ENCODE measurements at regions not wholly inside any gene's neighbourhood (a gene's known extent, or its start where the extent isn't known, plus 50 kb on each side); places are given as distances from the start of the nearest gene placed in this dataset.

DNA sequence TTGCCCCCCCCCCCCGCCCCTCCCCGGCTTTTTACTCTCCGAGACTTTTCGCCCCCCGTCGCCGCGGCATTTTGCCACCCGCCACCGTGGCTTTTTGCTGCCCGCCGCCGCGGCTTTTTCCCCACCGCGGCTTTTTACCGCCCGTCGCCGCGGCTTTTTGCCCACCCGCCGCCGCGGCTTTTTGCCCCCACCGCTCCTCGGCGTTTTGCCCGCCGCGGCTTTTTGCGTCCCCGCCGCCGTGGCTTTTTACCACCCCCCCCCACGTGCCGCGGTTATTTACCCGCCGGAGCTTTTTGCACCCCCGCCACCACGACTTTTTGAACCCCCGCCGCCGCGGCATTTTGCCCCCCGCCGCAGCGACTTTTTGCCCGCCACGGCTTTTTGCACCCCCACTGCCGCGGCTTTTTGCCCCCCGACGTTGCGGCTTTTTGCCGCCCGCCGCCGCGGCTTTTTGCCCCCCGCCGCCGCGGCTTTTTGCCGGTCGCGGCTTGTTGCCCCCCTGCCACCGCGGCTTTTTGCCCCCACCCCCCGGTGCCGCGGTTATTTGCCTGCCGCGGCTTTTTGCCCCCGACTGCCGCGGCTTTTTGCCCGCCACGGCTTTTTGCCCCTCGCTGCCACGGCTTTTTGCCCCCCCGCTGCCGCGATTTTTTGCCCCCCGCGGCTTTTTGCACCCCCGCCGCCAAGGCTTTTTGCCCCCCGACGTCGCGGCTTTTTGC is 461.1 kb downstream of the ZNF33B start (continued):
- TF ChIP-seq, protein P1, sequence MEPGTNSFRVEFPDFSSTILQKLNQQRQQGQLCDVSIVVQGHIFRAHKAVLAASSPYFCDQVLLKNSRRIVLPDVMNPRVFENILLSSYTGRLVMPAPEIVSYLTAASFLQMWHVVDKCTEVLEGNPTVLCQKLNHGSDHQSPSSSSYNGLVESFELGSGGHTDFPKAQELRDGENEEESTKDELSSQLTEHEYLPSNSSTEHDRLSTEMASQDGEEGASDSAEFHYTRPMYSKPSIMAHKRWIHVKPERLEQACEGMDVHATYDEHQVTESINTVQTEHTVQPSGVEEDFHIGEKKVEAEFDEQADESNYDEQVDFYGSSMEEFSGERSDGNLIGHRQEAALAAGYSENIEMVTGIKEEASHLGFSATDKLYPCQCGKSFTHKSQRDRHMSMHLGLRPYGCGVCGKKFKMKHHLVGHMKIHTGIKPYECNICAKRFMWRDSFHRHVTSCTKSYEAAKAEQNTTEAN (CRISPR knock-in tag; conservative IDR thresholded peaks at IDR 0.05): no peak
- TF ChIP-seq, protein P2, sequence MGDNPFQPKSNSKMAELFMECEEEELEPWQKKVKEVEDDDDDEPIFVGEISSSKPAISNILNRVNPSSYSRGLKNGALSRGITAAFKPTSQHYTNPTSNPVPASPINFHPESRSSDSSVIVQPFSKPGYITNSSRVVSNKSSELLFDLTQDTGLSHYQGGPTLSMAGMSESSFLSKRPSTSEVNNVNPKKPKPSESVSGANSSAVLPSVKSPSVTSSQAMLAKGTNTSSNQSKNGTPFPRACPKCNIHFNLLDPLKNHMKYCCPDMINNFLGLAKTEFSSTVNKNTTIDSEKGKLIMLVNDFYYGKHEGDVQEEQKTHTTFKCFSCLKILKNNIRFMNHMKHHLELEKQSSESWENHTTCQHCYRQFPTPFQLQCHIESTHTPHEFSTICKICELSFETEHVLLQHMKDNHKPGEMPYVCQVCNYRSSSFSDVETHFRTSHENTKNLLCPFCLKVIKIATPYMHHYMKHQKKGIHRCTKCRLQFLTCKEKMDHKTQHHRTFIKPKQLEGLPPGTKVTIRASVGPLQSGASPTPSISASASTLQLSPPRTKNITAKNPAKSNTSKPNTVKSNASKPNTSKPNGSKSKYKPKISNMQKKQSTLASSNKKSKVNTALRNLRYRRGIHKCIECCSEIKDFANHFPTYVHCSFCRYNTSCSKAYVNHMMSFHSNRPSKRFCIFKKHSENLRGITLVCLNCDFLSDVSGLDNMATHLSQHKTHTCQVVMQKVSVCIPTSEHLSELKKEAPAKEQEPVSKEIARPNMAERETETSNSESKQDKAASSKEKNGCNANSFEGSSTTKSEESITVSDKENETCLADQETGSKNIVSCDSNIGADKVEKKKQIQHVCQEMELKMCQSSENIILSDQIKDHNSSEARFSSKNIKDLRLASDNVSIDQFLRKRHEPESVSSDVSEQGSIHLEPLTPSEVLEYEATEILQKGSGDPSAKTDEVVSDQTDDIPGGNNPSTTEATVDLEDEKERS (CRISPR knock-in tag; IDR thresholded peaks at IDR 0.05): no peak
- no peak for TF ChIP-seq NFRKB (IDR thresholded peaks at IDR 0.05)
- no peak for TF ChIP-seq RFX5 (IDR thresholded peaks at IDR 0.05; ENCODE audit: low read depth, low read length)

DNA sequence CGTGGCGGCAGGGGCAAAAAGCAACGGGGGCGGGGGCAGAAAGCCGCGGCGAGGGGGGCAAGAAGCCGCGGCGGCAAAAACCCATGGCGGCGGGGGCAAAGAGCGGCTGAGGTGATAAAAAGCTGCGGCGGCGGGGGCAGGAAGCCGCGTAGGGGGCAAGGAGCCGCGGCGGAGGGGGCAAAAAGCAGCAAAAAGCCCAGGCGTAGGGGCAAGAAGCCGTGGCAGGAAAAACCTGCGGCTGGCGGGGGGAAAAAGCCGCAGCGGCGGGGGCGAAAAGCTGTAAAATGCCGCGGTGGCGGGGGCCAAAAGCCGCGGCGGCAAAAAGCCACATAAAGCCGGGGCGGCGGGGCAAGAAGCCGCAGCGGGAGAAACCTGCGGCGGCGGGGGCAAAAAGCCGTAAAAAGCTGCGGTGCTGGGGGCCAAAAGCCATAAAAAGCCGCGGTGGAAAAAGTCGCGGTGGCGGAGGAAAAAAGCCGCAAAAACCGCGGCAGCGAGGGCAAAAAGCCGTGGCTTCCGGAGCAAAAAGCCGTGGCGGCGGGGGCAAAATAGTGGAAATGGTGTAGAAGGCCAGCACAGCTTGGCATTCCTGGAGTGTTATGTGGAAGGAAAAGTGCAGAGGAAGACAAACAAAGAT is 487.8 kb downstream of the ZNF33B start:
- no peak for TF ChIP-seq FOXJ3 (CRISPR knock-in tag; IDR thresholded peaks at IDR 0.05; ENCODE audit: borderline replicate concordance)
- TF ChIP-seq HOXA9 (CRISPR knock-in tag; IDR thresholded peaks at IDR 0.05; ENCODE audit: borderline replicate concordance): no peak
- TF ChIP-seq, protein P3, sequence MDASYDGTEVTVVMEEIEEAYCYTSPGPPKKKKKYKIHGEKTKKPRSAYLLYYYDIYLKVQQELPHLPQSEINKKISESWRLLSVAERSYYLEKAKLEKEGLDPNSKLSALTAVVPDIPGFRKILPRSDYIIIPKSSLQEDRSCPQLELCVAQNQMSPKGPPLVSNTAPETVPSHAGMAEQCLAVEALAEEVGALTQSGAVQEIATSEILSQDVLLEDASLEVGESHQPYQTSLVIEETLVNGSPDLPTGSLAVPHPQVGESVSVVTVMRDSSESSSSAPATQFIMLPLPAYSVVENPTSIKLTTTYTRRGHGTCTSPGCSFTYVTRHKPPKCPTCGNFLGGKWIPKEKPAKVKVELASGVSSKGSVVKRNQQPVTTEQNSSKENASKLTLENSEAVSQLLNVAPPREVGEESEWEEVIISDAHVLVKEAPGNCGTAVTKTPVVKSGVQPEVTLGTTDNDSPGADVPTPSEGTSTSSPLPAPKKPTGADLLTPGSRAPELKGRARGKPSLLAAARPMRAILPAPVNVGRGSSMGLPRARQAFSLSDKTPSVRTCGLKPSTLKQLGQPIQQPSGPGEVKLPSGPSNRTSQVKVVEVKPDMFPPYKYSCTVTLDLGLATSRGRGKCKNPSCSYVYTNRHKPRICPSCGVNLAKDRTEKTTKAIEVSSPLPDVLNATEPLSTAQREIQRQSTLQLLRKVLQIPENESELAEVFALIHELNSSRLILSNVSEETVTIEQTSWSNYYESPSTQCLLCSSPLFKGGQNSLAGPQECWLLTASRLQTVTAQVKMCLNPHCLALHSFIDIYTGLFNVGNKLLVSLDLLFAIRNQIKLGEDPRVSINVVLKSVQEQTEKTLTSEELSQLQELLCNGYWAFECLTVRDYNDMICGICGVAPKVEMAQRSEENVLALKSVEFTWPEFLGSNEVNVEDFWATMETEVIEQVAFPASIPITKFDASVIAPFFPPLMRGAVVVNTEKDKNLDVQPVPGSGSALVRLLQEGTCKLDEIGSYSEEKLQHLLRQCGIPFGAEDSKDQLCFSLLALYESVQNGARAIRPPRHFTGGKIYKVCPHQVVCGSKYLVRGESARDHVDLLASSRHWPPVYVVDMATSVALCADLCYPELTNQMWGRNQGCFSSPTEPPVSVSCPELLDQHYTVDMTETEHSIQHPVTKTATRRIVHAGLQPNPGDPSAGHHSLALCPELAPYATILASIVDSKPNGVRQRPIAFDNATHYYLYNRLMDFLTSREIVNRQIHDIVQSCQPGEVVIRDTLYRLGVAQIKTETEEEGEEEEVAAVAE (CRISPR knock-in tag; IDR thresholded peaks at IDR 0.05; ENCODE audit: borderline replicate concordance): no peak
- TF ChIP-seq TBL1XR1 (IDR thresholded peaks at IDR 0.05; ENCODE audit: borderline replicate concordance, low read length, partially characterized antibody): no peak
- TF ChIP-seq ZNF777 (CRISPR knock-in tag; IDR thresholded peaks at IDR 0.05): no peak
- no TSS peak for BruUV-seq (replicated peaks)
- intact Hi-C loops (cut with micrococcal nuclease; ENCODE audit: unreplicated experiment) (no loop called here), in situ Hi-C loops (cut with HindIII; ENCODE audit: extremely low pct_ligation_motif_present, low pct_unique_long_range_greater_than_20kb) (no loop called here)
- H3K27ac ChIP-seq (ENCODE audit: extremely low read length, insufficient read depth, low read length): no peak overlapping the region
- ChIA-PET CTCF (ENCODE audit: low intra/inter-chr PET ratio, low total read pairs) (no interaction called here), POLR2A (no interaction called here)
- no peaks in the 10 kb centered on the region for H3K36me3 ChIP-seq (replicated peaks in 1 of 2; ENCODE audit: control insufficient read depth in 1 of 2, insufficient read depth in 2 of 2, low read length in 2 of 2)
- H4K20me1 ChIP-seq (ENCODE audit: insufficient read depth, low read length): no peaks in the 10 kb centered on the region
- H3K9ac ChIP-seq (ENCODE audit: insufficient read depth, low read depth, low read length): no peak overlapping the region
- H2AFZ ChIP-seq (ENCODE audit: low read length): no peak overlapping the region
- ATAC-seq (no peak), FAIRE-seq (no peak), DNase-seq (ENCODE audit: low spot score) (no peak)
- 82% methylated on average over 59 of the region's 59 CpGs for WGBS (ENCODE audit: low lambda C conversion rate)
- no peak overlapping the region for H3K4me3 ChIP-seq (replicated peaks in 1 of 3; ENCODE audit: insufficient read depth in 1 of 3, low read depth in 2 of 3, low read length in 3 of 3)
- no peaks in the 10 kb centered on the region for H3K27me3 ChIP-seq (ENCODE audit: control insufficient read depth in 1 of 2, insufficient read depth in 2 of 2, low read length in 2 of 2)
- H3K9me3 ChIP-seq (ENCODE audit: low read length): peaks cover 32% of the 10 kb centered on the region
- H3K4me2 ChIP-seq (ENCODE audit: low read depth, low read length): no peak overlapping the region
- H3K4me1 ChIP-seq (ENCODE audit: insufficient read depth, low read length): no peaks in the 10 kb centered on the region
- H3K79me2 ChIP-seq (ENCODE audit: insufficient read depth, low read length): no peaks in the 10 kb centered on the region
